IPS-20b (cell line): ENCODE measurements at regions not wholly inside any gene's neighbourhood (a gene's known extent, or its start where the extent isn't known, plus 50 kb on each side); places are given as distances from the start of the nearest gene placed in this dataset.

Experiments
- H3K27ac ChIP-seq: one replicate; pipeline ENCODE4 v1.5.1; 2013; ENCODE audit warnings: low read length
- H3K27me3 ChIP-seq: 2 replicates; pipeline ENCODE4 v1.6.1; 2013; ENCODE audit warnings: mild to moderate bottlenecking, low read length, inconsistent platforms; ENCODE audit not compliant: insufficient read depth
- H3K36me3 ChIP-seq: 2 replicates; pipeline ENCODE4 v1.6.1; 2013; ENCODE audit warnings: low read depth, mild to moderate bottlenecking, inconsistent platforms, low read length, moderate library complexity; ENCODE audit not compliant: insufficient read depth
- H3K4me1 ChIP-seq: 2 replicates; pipeline ENCODE4 v1.6.1; 2013; ENCODE audit warnings: mild to moderate bottlenecking, control low read depth, inconsistent platforms, low read length, moderate library complexity; ENCODE audit not compliant: insufficient read depth
- H3K4me3 ChIP-seq: 2 replicates; pipeline ENCODE4 v1.5.1; 2013; ENCODE audit warnings: mild to moderate bottlenecking, low read length, inconsistent platforms
- H3K9ac ChIP-seq: 2 replicates; pipeline ENCODE4 v1.6.1; 2013; ENCODE audit warnings: low read depth, mild to moderate bottlenecking, inconsistent platforms, low read length, moderate library complexity
- H3K9me3 ChIP-seq: 2 replicates; pipeline ENCODE4 v1.6.1; 2013; ENCODE audit warnings: mild to moderate bottlenecking, low read depth, low read length, inconsistent platforms; ENCODE audit not compliant: insufficient read depth

GRCh38 chr12:24191117-24191516, 241.6 kb upstream of the SOX5 start:
- Histone ChIP-seq H3K9ac (no peak overlapping the region), H3K9me3 (no peaks in the 10 kb centered on the region), H3K4me3 (no peak overlapping the region), H3K4me1 (no peaks in the 10 kb centered on the region), H3K36me3 (no peaks in the 10 kb centered on the region), H3K27me3 (no peaks in the 10 kb centered on the region), H3K27ac (no peak overlapping the region)

GRCh38 chr12:24185782-24186181, 236.3 kb upstream of the SOX5 start:
- Histone ChIP-seq H3K4me3 (no peak overlapping the region), H3K9ac (no peak overlapping the region), H3K27me3 (no peaks in the 10 kb centered on the region), H3K36me3 (no peaks in the 10 kb centered on the region), H3K27ac (no peak overlapping the region), H3K4me1 (no peaks in the 10 kb centered on the region), H3K9me3 (no peaks in the 10 kb centered on the region)

- H3K4me1 ChIP-seq, result no peaks in the 10 kb centered on the region
- no peak overlapping the region for H3K9ac ChIP-seq
- no peak overlapping the region for H3K27ac ChIP-seq
Measured at GRCh38 chr12:24177889-24178288, 228.4 kb upstream of the SOX5 start.

GRCh38 chr12:24175929-24176328, 226.5 kb upstream of the SOX5 start:
- peaks cover 2% of the 10 kb centered on the region; the same call in 1 of the 2 replicates for H3K4me1 ChIP-seq
- H3K9me3 ChIP-seq, result no peaks in the 10 kb centered on the region
- no peaks in the 10 kb centered on the region for H3K36me3 ChIP-seq
- no peak overlapping the region for H3K9ac ChIP-seq
- H3K27ac ChIP-seq, result no peak overlapping the region
- no peak overlapping the region for H3K4me3 ChIP-seq
- H3K27me3 ChIP-seq, result no peaks in the 10 kb centered on the region

More at GRCh38 chr12:24177889-24178288, 228.4 kb upstream of the SOX5 start:
- Histone ChIP-seq H3K36me3 (no peaks in the 10 kb centered on the region), H3K27me3 (no peaks in the 10 kb centered on the region), H3K4me3 (no peak overlapping the region), H3K9me3 (no peaks in the 10 kb centered on the region)

- no peaks in the 10 kb centered on the region for H3K9me3 ChIP-seq
- no peak overlapping the region for H3K27ac ChIP-seq
- H3K36me3 ChIP-seq, result no peaks in the 10 kb centered on the region
- H3K4me3 ChIP-seq, result no peak overlapping the region
- H3K9ac ChIP-seq, result no peak overlapping the region
- H3K4me1 ChIP-seq, result peaks cover 2% of the 10 kb centered on the region; the same call in 1 of the 2 replicates
- H3K27me3 ChIP-seq, result no peaks in the 10 kb centered on the region
Measured at GRCh38 chr12:24175284-24175683, 225.8 kb upstream of the SOX5 start.

GRCh38 chr12:24173067-24173466, 223.6 kb upstream of the SOX5 start:
- Histone ChIP-seq H3K9ac (no peak overlapping the region), H3K9me3 (no peaks in the 10 kb centered on the region), H3K27me3 (no peaks in the 10 kb centered on the region), H3K4me3 (no peak overlapping the region), H3K4me1 (peaks cover 2% of the 10 kb centered on the region; the same call in 1 of the 2 replicates), H3K27ac (no peak overlapping the region), H3K36me3 (no peaks in the 10 kb centered on the region)

GRCh38 chr12:24172773-24173066, 223.2 kb upstream of the SOX5 start:
- no peak overlapping the region for H3K27ac ChIP-seq
- no peak overlapping the region for H3K4me3 ChIP-seq
- no peaks in the 10 kb centered on the region for H3K27me3 ChIP-seq
- H3K9me3 ChIP-seq, result no peaks in the 10 kb centered on the region
- peaks cover 2% of the 10 kb centered on the region; the same call in 1 of the 2 replicates for H3K4me1 ChIP-seq
- no peaks in the 10 kb centered on the region for H3K36me3 ChIP-seq
- H3K9ac ChIP-seq, result no peak overlapping the region

GRCh38 chr12:24172031-24172772, 222.7 kb upstream of the SOX5 start:
- Histone ChIP-seq H3K36me3 (no peaks in the 10 kb centered on the region), H3K4me3 (no peak overlapping the region), H3K9me3 (no peaks in the 10 kb centered on the region), H3K27ac (no peak overlapping the region), H3K9ac (no peak overlapping the region), H3K27me3 (no peaks in the 10 kb centered on the region), H3K4me1 (peaks cover 2% of the 10 kb centered on the region; the same call in 1 of the 2 replicates)

- H3K4me1 ChIP-seq, result no peaks in the 10 kb centered on the region
- H3K9ac ChIP-seq, result no peak overlapping the region
- H3K27me3 ChIP-seq, result no peaks in the 10 kb centered on the region
- H3K4me3 ChIP-seq, result no peak overlapping the region
- no peak overlapping the region for H3K27ac ChIP-seq
- no peaks in the 10 kb centered on the region for H3K9me3 ChIP-seq
- H3K36me3 ChIP-seq, result no peaks in the 10 kb centered on the region
Measured at GRCh38 chr12:24155042-24155441, 205.6 kb upstream of the SOX5 start.

- Histone ChIP-seq H3K9me3 (no peaks in the 10 kb centered on the region), H3K36me3 (no peaks in the 10 kb centered on the region), H3K4me1 (no peaks in the 10 kb centered on the region), H3K4me3 (no peak overlapping the region), H3K27ac (no peak overlapping the region), H3K27me3 (no peaks in the 10 kb centered on the region), H3K9ac (no peak overlapping the region)
Measured at GRCh38 chr12:24153079-24153478, 203.6 kb upstream of the SOX5 start.

GRCh38 chr12:24152270-24152669, 202.8 kb upstream of the SOX5 start:
- no peak overlapping the region for H3K9ac ChIP-seq
- H3K27me3 ChIP-seq, result no peaks in the 10 kb centered on the region
- H3K4me3 ChIP-seq, result no peak overlapping the region
- H3K36me3 ChIP-seq, result no peaks in the 10 kb centered on the region
- no peaks in the 10 kb centered on the region for H3K4me1 ChIP-seq
- H3K9me3 ChIP-seq, result no peaks in the 10 kb centered on the region
- no peak overlapping the region for H3K27ac ChIP-seq

- no peak overlapping the region for H3K9ac ChIP-seq
- no peaks in the 10 kb centered on the region for H3K27me3 ChIP-seq
- H3K36me3 ChIP-seq, result no peaks in the 10 kb centered on the region
- H3K4me3 ChIP-seq, result no peak overlapping the region
- no peak overlapping the region for H3K27ac ChIP-seq
- no peaks in the 10 kb centered on the region for H3K4me1 ChIP-seq
- peaks cover 10% of the 10 kb centered on the region for H3K9me3 ChIP-seq
Measured at GRCh38 chr12:24143928-24144327, 194.5 kb upstream of the SOX5 start.
